ENCODE measurements at regions not wholly inside any gene's neighbourhood (a gene's known extent, or its start where the extent isn't known, plus 50 kb on each side); places are given as distances from the start of the nearest gene placed in this dataset.

GRCh38 chr1:68363339-68363738 is 86.4 kb downstream of the RPE65 start:
- Histone ChIP-seq H3K4me3 (no peak overlapping the region), H3K9me3 (no peaks in the 10 kb centered on the region), H3K27ac (no peak overlapping the region), H3K4me1 (peaks cover 0 to 6% (median 4%) of the 10 kb centered on the region in 4 donors), H3K36me3 (no peaks in the 10 kb centered on the region), H3K27me3 (no peaks in the 10 kb centered on the region)
- no peak for DNase-seq
- intact Hi-C loops (cut with DNase I), result no loop called here
- TF ChIP-seq, protein P1, sequence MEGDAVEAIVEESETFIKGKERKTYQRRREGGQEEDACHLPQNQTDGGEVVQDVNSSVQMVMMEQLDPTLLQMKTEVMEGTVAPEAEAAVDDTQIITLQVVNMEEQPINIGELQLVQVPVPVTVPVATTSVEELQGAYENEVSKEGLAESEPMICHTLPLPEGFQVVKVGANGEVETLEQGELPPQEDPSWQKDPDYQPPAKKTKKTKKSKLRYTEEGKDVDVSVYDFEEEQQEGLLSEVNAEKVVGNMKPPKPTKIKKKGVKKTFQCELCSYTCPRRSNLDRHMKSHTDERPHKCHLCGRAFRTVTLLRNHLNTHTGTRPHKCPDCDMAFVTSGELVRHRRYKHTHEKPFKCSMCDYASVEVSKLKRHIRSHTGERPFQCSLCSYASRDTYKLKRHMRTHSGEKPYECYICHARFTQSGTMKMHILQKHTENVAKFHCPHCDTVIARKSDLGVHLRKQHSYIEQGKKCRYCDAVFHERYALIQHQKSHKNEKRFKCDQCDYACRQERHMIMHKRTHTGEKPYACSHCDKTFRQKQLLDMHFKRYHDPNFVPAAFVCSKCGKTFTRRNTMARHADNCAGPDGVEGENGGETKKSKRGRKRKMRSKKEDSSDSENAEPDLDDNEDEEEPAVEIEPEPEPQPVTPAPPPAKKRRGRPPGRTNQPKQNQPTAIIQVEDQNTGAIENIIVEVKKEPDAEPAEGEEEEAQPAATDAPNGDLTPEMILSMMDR (IDR thresholded peaks at IDR 0.05), result no peak

GRCh38 chr1:68361346-68361910 is 88.3 kb downstream of the RPE65 start:
- intact Hi-C loops (cut with DNase I), result no loop called here
- H3K9me3 ChIP-seq, result no peaks in the 10 kb centered on the region
- WGBS, 2 donors, result 79 to 84% methylated on average over 3 of the region's 3 CpGs
- no peaks in the 10 kb centered on the region for H3K27me3 ChIP-seq
- no peak overlapping the region for H3K4me3 ChIP-seq
- no peak for DNase-seq
- no peak overlapping the region for H3K27ac ChIP-seq
- peaks cover 0 to 11% (median 8%) of the 10 kb centered on the region in 4 donors for H3K4me1 ChIP-seq
- H3K36me3 ChIP-seq, result no peaks in the 10 kb centered on the region
- TF ChIP-seq, protein P1 (IDR thresholded peaks at IDR 0.05), result no peak
- TF ChIP-seq POLR2AphosphoS5 (IDR thresholded peaks at IDR 0.05) (no peak), EP300 (IDR thresholded peaks at IDR 0.05) (no peak), POLR2A (IDR thresholded peaks at IDR 0.05) (no peak)

GRCh38 chr1:68359045-68359444 is 90.7 kb downstream of the RPE65 start:
- Histone ChIP-seq H3K4me3 (no peak overlapping the region), H3K4me1 (peaks cover 0 to 11% (median 8%) of the 10 kb centered on the region in 4 donors), H3K27me3 (no peaks in the 10 kb centered on the region), H3K36me3 (no peaks in the 10 kb centered on the region), H3K27ac (no peak overlapping the region), H3K9me3 (no peaks in the 10 kb centered on the region)
- intact Hi-C loops (cut with DNase I), result no loop called here
- TF ChIP-seq, protein P1 (IDR thresholded peaks at IDR 0.05), result no peak
- TF ChIP-seq POLR2AphosphoS5 (IDR thresholded peaks at IDR 0.05) (no peak), POLR2A (IDR thresholded peaks at IDR 0.05) (no peak), EP300 (IDR thresholded peaks at IDR 0.05) (no peak)
- WGBS, 2 donors, result 70 to 73% methylated on average over 2 of the region's 2 CpGs
- no peak for DNase-seq

DNA sequence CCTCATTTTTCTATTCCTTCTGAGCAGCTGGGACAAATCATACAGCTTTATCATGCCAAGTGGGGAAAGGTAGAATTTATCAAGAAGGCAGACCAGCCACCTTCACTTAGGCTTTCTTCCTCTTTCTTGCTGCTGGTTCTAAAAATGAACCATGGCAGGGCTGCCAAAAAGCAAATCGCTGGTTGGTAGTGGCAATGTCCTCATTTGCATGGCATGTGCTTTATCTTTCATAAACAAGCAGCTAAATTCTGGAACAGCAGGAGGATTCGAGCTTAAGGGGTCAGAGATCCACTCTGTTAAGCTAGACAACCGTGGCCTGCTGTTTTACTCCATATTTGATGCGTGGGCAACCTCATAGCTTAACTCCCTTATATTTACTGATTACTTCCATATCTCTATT is 91.3 kb downstream of the RPE65 start:
- intact Hi-C loops (cut with DNase I), result no loop called here
- 49 to 66% methylated on average over 4 of the region's 4 CpGs for WGBS, 2 donors
- TF ChIP-seq POLR2A (IDR thresholded peaks at IDR 0.05) (no peak), EP300 (IDR thresholded peaks at IDR 0.05) (no peak), POLR2AphosphoS5 (IDR thresholded peaks at IDR 0.05) (no peak)
- TF ChIP-seq, protein P1 (IDR thresholded peaks at IDR 0.05), result no peak

DNA sequence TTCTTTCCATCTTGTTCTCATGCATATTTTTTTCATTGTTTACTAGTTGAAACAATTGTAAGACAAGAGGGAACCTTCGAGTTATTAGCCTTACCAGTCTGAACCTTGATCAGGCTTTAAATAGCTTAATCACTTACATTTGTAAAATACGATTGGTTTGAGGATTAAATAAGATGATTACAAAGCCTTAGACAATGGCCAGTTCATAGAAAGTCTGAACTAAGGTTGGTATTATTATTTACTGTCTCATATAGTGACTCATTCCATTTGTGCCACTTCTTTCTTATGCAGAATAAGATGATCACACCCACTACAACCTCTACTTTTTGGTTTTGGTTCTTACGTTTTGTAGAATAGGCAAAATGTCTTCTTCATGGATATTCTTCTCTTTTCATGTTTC is 94.1 kb downstream of the RPE65 start:
- 75 to 86% methylated on average over 3 of the region's 3 CpGs for WGBS, 2 donors

More for the DNA sequence above, 91.3 kb downstream of the RPE65 start:
- DNase-seq, result no peak
- H3K4me1 ChIP-seq, result peaks cover 0 to 11% (median 8%) of the 10 kb centered on the region in 4 donors
- H3K27me3 ChIP-seq, result no peaks in the 10 kb centered on the region
- no peaks in the 10 kb centered on the region for H3K9me3 ChIP-seq
- H3K4me3 ChIP-seq, result no peak overlapping the region
- no peaks in the 10 kb centered on the region for H3K36me3 ChIP-seq
- no peak overlapping the region for H3K27ac ChIP-seq

More for the DNA sequence above, 94.1 kb downstream of the RPE65 start:
- Histone ChIP-seq H3K9me3 (no peaks in the 10 kb centered on the region), H3K4me1 (peaks cover 0 to 11% (median 8%) of the 10 kb centered on the region in 4 donors), H3K27me3 (no peaks in the 10 kb centered on the region), H3K27ac (no peak overlapping the region), H3K4me3 (no peak overlapping the region), H3K36me3 (no peaks in the 10 kb centered on the region)
- DNase-seq, result no peak
- TF ChIP-seq, protein P1 (IDR thresholded peaks at IDR 0.05), result no peak
- TF ChIP-seq EP300 (IDR thresholded peaks at IDR 0.05), result no peak
- no peak for TF ChIP-seq POLR2A (IDR thresholded peaks at IDR 0.05)
- TF ChIP-seq POLR2AphosphoS5 (IDR thresholded peaks at IDR 0.05), result no peak
- intact Hi-C loops (cut with DNase I), result no loop called here

Measured in sigmoid colon (tissue), 6 donors.